Loucy (cell line): ENCODE measurements at regions not wholly inside any gene's neighbourhood (a gene's known extent, or its start where the extent isn't known, plus 50 kb on each side); places are given as distances from the start of the nearest gene placed in this dataset.

ENCODE experiments used
- EZH2phosphoT487 ChIP-seq: fragments of 200-600 bp; IDR thresholded peaks from 2 replicates; pipeline ENCODE4 v1.6.1; 2018; ENCODE audit warnings: antibody characterized with exemption, mild to moderate bottlenecking, moderate library complexity, borderline replicate concordance
- TF ChIP-seq, protein P1 (sequence below): fragments of 200-600 bp; sonication (generic); conservative IDR thresholded peaks from 2 replicates; pipeline ENCODE4 v1.5.1; 2014; ENCODE audit warnings: mild to moderate bottlenecking, antibody characterized with exemption, low read length

DNA sequence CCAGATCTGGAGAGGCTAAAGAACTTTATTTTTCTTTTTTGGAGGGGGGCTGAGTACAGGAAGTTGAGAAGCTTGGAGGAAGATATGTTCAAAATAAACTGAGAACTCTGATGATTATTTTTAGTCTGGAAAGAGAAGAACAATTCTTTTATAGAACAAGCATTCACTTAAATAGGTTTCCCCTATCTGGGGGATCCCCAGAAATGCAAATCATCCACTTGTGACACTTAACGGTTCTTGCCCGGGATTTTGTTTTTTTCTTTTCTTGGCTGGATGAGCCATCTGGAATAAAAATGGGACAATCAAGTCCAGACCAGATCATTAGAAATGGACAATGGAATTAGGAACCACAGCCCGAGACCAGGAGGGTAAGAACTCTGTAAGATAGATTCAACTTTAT is 95.9 kb upstream of the EGR2 start:
- TF ChIP-seq EZH2phosphoT487: no peak
- TF ChIP-seq, protein P1, sequence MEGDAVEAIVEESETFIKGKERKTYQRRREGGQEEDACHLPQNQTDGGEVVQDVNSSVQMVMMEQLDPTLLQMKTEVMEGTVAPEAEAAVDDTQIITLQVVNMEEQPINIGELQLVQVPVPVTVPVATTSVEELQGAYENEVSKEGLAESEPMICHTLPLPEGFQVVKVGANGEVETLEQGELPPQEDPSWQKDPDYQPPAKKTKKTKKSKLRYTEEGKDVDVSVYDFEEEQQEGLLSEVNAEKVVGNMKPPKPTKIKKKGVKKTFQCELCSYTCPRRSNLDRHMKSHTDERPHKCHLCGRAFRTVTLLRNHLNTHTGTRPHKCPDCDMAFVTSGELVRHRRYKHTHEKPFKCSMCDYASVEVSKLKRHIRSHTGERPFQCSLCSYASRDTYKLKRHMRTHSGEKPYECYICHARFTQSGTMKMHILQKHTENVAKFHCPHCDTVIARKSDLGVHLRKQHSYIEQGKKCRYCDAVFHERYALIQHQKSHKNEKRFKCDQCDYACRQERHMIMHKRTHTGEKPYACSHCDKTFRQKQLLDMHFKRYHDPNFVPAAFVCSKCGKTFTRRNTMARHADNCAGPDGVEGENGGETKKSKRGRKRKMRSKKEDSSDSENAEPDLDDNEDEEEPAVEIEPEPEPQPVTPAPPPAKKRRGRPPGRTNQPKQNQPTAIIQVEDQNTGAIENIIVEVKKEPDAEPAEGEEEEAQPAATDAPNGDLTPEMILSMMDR: no peak
